CD4-positive, alpha-beta T cell (primary cell): ENCODE measurements at regions not wholly inside any gene's neighbourhood (a gene's known extent, or its start where the extent isn't known, plus 50 kb on each side); places are given as distances from the start of the nearest gene placed in this dataset.

Experiments used
- ATAC-seq: fragments of 200-7000 bp; cut with Tn5 transposase; one replicate; pipeline ENCODE4 v1.10.0; 2022; ENCODE audit warnings: mild to moderate bottlenecking; ENCODE audit not compliant: poor library complexity
- CTCF ChIA-PET: fragments of 350-600 bp; sonication (Branson Sonifier 250); formaldehyde crosslinking; loops from one replicate; lab custom pipeline; 2021; ENCODE audit warnings: antibody characterized with exemption, inconsistent platforms; lab: Charles Lee
- POLR2A ChIA-PET: fragments of 350-600 bp; sonication (Branson Sonifier 250); formaldehyde crosslinking; loops from one replicate; lab custom pipeline; 2021; ENCODE audit warnings: antibody characterized with exemption, inconsistent platforms; lab: Charles Lee
- DNase-seq, 14 experiments: peaks; one replicate each; pipeline ENCODE4 v3.0.0-alpha.2; 2013 to 2020; ENCODE audit warnings: mixed read lengths in 2 of 14
- H3K27ac ChIP-seq, 2 donors: one replicate each; pipeline versions ENCODE4 v1.5.1 to v1.7.0; 2013; ENCODE audit warnings: low read length in 2 of 2, low read depth in 1 of 2, mild to moderate bottlenecking in 1 of 2
- H3K27me3 ChIP-seq, 2 experiments: 1 replicate in 1 of 2; 2 replicates in 1 of 2; pipeline versions ENCODE4 v1.6.1 to v1.7.0; 2013; ENCODE audit warnings: low read length in 2 of 2, control low read depth in 1 of 2, mild to moderate bottlenecking in 1 of 2, moderate library complexity in 1 of 2; ENCODE audit not compliant: insufficient read depth in 2 of 2, control insufficient read depth in 1 of 2
- H3K36me3 ChIP-seq: one replicate; pipeline ENCODE4 v1.6.1; 2013; ENCODE audit warnings: low read length, control low read depth; ENCODE audit not compliant: insufficient read depth
- H3K4me1 ChIP-seq: one replicate; pipeline ENCODE4 v1.6.1; 2013; ENCODE audit warnings: low read length, control low read depth; ENCODE audit not compliant: insufficient read depth
- H3K4me3 ChIP-seq: one replicate; pipeline ENCODE4 v1.5.1; 2013; ENCODE audit warnings: mild to moderate bottlenecking, low read length, moderate library complexity
- H3K9me3 ChIP-seq, 2 experiments: 1 replicate in 1 of 2; 2 replicates in 1 of 2; pipeline versions ENCODE4 v1.6.1 to v1.7.0; 2013; ENCODE audit warnings: low read length in 2 of 2, mild to moderate bottlenecking in 2 of 2, control low read depth in 1 of 2, moderate library complexity in 1 of 2; ENCODE audit not compliant: control insufficient read depth in 1 of 2, insufficient read depth in 1 of 2
- H3K27ac Mint-ChIP-seq: one replicate; pipeline ENCODE4 v1.8.0; 2020; ENCODE audit warnings: mixed read lengths
- H3K27me3 Mint-ChIP-seq: one replicate; pipeline ENCODE4 v1.8.0; 2021; ENCODE audit warnings: mixed read lengths
- H3K36me3 Mint-ChIP-seq: one replicate; pipeline ENCODE4 v1.8.0; 2021; ENCODE audit warnings: low read depth, mixed read lengths
- H3K4me1 Mint-ChIP-seq: one replicate; pipeline ENCODE4 v1.8.0; 2021; ENCODE audit warnings: low read depth, mixed read lengths
- H3K4me3 Mint-ChIP-seq: one replicate; pipeline ENCODE4 v1.8.0; 2020; ENCODE audit warnings: mild to moderate bottlenecking, mixed read lengths
- H3K9me3 Mint-ChIP-seq: one replicate; pipeline ENCODE4 v1.8.0; 2020; ENCODE audit warnings: mixed read lengths
- intact Hi-C, 2 experiments: fragments of 100-400 bp; cut with DNase I in 1 of 2; cut with micrococcal nuclease in 1 of 2; formaldehyde crosslinking; loops; one replicate each; pipeline versions ENCODE4 v1.15.1 to v1.9.0; 2023 to 2025; cut with DNase I, micrococcal nuclease
- TF ChIP-seq, protein P1 (sequence below): fragments of 200-600 bp; IDR thresholded peaks from one replicate; pipeline ENCODE4 v1.8.0; 2022; ENCODE audit warnings: antibody characterized with exemption, mild to moderate bottlenecking

DNA sequence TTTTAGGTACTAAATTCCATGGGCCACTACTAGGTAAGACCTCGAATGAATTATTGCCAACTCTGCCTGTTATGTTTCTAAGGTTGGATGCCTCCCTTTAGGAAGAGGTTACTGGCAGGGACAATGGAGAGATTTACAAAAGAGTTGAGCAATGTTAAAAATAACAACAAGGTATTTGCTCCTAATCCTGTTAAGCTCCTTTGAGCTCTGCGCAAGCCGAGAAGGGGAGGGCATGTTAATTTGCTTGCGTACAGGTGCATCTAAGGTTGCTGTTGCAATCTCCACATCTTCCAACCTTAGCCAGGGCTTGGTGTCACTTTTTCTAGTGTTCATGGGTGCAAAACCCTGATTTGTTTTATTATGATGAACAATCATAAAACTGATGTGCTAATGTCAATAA lies 161.5 kb upstream of the TPM1 start:
- Histone ChIP-seq H3K27ac (no peak overlapping the region), H3K9me3 (peaks cover 0 to 5% of the 10 kb centered on the region in 2 experiments), H3K36me3 (no peaks in the 10 kb centered on the region), H3K27me3 (peaks cover 0 to 2% of the 10 kb centered on the region in 2 experiments), H3K4me3 (no peak overlapping the region), H3K4me1 (no peaks in the 10 kb centered on the region)
- Mint-ChIP-seq H3K9me3 (no peaks in the 10 kb centered on the region), H3K4me1 (peaks cover 9% of the 10 kb centered on the region), H3K36me3 (no peaks in the 10 kb centered on the region), H3K27me3 (peaks cover 6% of the 10 kb centered on the region), H3K27ac (no peak overlapping the region), H3K4me3 (no peak overlapping the region)
- ATAC-seq, result no peak
- intact Hi-C loops, result no loop called here
- ChIA-PET POLR2A (no interaction called here), CTCF (no interaction called here)
- no peak for DNase-seq
- TF ChIP-seq, protein P1, sequence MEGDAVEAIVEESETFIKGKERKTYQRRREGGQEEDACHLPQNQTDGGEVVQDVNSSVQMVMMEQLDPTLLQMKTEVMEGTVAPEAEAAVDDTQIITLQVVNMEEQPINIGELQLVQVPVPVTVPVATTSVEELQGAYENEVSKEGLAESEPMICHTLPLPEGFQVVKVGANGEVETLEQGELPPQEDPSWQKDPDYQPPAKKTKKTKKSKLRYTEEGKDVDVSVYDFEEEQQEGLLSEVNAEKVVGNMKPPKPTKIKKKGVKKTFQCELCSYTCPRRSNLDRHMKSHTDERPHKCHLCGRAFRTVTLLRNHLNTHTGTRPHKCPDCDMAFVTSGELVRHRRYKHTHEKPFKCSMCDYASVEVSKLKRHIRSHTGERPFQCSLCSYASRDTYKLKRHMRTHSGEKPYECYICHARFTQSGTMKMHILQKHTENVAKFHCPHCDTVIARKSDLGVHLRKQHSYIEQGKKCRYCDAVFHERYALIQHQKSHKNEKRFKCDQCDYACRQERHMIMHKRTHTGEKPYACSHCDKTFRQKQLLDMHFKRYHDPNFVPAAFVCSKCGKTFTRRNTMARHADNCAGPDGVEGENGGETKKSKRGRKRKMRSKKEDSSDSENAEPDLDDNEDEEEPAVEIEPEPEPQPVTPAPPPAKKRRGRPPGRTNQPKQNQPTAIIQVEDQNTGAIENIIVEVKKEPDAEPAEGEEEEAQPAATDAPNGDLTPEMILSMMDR, result no peak

DNA sequence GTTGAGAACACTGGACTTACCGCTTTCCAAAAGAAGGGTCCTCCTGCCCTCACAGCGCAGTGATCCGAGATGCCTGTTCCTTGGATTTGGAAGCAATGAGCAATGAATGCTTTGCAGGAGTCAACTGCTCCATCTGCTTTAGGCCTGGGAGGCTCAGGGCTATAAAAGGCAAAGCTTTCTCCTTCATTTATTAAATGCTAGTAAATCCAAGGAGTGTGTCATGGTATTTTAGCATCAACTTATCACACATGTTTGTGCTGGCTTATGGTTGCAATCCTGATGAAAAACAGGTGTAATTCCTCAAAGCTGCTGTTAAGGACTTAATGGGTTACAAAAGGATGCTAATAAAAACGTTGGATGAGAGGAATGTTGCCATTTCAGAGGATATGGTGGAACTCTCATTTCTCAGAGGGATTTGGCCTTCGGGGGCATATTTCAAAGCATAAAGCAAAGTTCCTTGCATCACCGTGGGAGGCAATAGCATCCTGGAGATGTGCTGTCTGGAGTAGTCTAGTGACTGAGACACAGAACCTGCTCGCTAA lies 158.5 kb upstream of the TPM1 start:
- TF ChIP-seq, protein P1, result no peak
- ChIA-PET POLR2A (no interaction called here), CTCF (no interaction called here)
- ATAC-seq (no peak), DNase-seq (no peak)
- Mint-ChIP-seq H3K36me3 (no peaks in the 10 kb centered on the region), H3K27me3 (peaks cover 22% of the 10 kb centered on the region), H3K9me3 (no peaks in the 10 kb centered on the region), H3K4me3 (no peak overlapping the region), H3K27ac (no peak overlapping the region), H3K4me1 (peaks cover 9% of the 10 kb centered on the region)
- Histone ChIP-seq H3K27ac (no peak overlapping the region), H3K4me1 (no peaks in the 10 kb centered on the region), H3K9me3 (no peaks in the 10 kb centered on the region), H3K36me3 (no peaks in the 10 kb centered on the region), H3K4me3 (no peak overlapping the region), H3K27me3 (peaks cover 0 to 8% of the 10 kb centered on the region in 2 experiments)
- intact Hi-C loops, result no loop called here

DNA sequence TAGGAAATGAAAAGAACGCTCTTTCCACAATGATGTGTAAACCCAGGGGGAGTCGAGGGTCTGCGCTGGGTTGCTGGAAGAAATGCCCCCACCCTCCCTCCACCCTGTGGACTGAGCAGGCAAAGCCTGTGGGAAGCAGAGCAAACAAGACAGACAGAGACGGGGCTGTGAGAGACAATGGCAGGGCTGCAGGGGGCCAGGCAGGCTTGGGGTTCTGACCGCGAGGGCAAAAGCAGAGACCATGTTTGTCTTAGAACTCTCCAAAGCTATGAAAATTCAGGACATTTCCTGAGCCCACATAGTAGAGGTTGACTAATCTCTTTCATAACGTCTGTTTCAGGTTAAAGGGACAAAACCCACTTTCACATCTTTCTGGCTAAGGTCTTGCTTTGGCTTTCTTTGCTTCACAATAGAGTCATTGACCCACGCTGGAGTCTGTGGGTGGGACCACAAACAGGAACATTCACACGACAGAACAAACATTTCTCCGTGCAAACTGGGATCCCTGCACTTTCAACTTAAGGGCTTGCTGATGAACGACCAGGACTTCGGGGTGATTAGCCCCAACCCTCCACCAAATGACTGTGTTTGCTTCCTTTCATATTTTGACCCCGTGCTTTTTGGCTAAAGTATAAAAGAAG lies 156.0 kb upstream of the TPM1 start:
- intact Hi-C loops, result no loop called here
- no peak overlapping the region for H3K27ac Mint-ChIP-seq
- ATAC-seq, result no peak
- Histone ChIP-seq H3K4me1 (no peaks in the 10 kb centered on the region), H3K4me3 (no peak overlapping the region), H3K27me3 (peaks cover 0 to 8% of the 10 kb centered on the region in 2 experiments), H3K9me3 (no peaks in the 10 kb centered on the region), H3K27ac (no peak overlapping the region), H3K36me3 (no peaks in the 10 kb centered on the region)
- H3K4me3 Mint-ChIP-seq, result no peak overlapping the region
- H3K27me3 Mint-ChIP-seq, result peaks cover 30% of the 10 kb centered on the region
- TF ChIP-seq, protein P1, result no peak
- ChIA-PET CTCF (no interaction called here), POLR2A (no interaction called here)
- no peaks in the 10 kb centered on the region for H3K4me1 Mint-ChIP-seq
- H3K36me3 Mint-ChIP-seq, result no peaks in the 10 kb centered on the region
- no peak for DNase-seq
- H3K9me3 Mint-ChIP-seq, result no peaks in the 10 kb centered on the region
